H9 (cell line): ENCODE measurements at regions not wholly inside any gene's neighbourhood (a gene's known extent, or its start where the extent isn't known, plus 50 kb on each side); places are given as distances from the start of the nearest gene placed in this dataset.

Experiments
- DNase-seq: peaks from one replicate; pipeline ENCODE4 v3.0.0-alpha.2; 2017
- H2AFZ ChIP-seq: one replicate; pipeline ENCODE4 v1.6.1; 2013; ENCODE audit warnings: mild to moderate bottlenecking, low read length, control low read depth, moderate library complexity
- H2AK5ac ChIP-seq: 2 replicates; pipeline ENCODE4 v1.6.1; 2013; ENCODE audit warnings: low read length, control low read depth, mixed read lengths; ENCODE audit not compliant: insufficient read length
- H2BK120ac ChIP-seq: one replicate; pipeline ENCODE4 v1.6.1; 2013; ENCODE audit warnings: low read depth, mild to moderate bottlenecking, low read length, control low read depth, inconsistent platforms; ENCODE audit not compliant: poor library complexity, severe bottlenecking
- H2BK12ac ChIP-seq: 2 replicates; pipeline ENCODE4 v1.6.1; 2013; ENCODE audit warnings: low read length, control low read depth, mixed read lengths, low read depth; ENCODE audit not compliant: insufficient read length
- H2BK15ac ChIP-seq: 2 replicates; pipeline ENCODE4 v1.6.1; 2013; ENCODE audit warnings: low read depth, low read length, control low read depth
- H2BK20ac ChIP-seq: one replicate; pipeline ENCODE4 v1.6.1; 2013; ENCODE audit warnings: low read depth, mild to moderate bottlenecking, low read length, control low read depth, inconsistent platforms; ENCODE audit not compliant: poor library complexity, severe bottlenecking
- H2BK5ac ChIP-seq: 2 replicates; pipeline ENCODE4 v1.6.1; 2013; ENCODE audit warnings: low read length, control low read depth, mixed read lengths; ENCODE audit not compliant: insufficient read length
- H3K14ac ChIP-seq: 2 replicates; pipeline ENCODE4 v1.6.1; 2013; ENCODE audit warnings: low read length, control low read depth; ENCODE audit not compliant: insufficient read depth
- H3K18ac ChIP-seq: 2 replicates; pipeline ENCODE4 v1.6.1; 2013; ENCODE audit warnings: low read depth, mild to moderate bottlenecking, mixed read lengths, low read length, control low read depth; ENCODE audit not compliant: insufficient read length
- H3K23ac ChIP-seq: 2 replicates; pipeline ENCODE4 v1.6.1; 2013; ENCODE audit warnings: low read length, control low read depth, mixed read lengths, low read depth; ENCODE audit not compliant: insufficient read length
- H3K23me2 ChIP-seq: 2 replicates; pipeline ENCODE4 v1.6.1; 2013; ENCODE audit warnings: low read depth, mild to moderate bottlenecking, mixed read lengths, low read length, control low read depth; ENCODE audit not compliant: insufficient read length, poor library complexity, severe bottlenecking
- H3K27ac ChIP-seq: 2 replicates; pipeline ENCODE4 v1.5.1; 2013; ENCODE audit warnings: low read length, control low read depth, mixed read lengths, low read depth; ENCODE audit not compliant: insufficient read length
- H3K27me3 ChIP-seq: 2 replicates; pipeline ENCODE4 v1.6.1; 2013; ENCODE audit warnings: low read length, control low read depth, inconsistent platforms; ENCODE audit not compliant: insufficient read depth
- H3K4ac ChIP-seq: 2 replicates; pipeline ENCODE4 v1.6.1; 2013; ENCODE audit warnings: low read depth, mild to moderate bottlenecking, control low read depth, inconsistent platforms, low read length, moderate library complexity
- H3K4me1 ChIP-seq: 2 replicates; pipeline ENCODE4 v1.6.1; 2013; ENCODE audit warnings: low read length, control low read depth, inconsistent platforms; ENCODE audit not compliant: insufficient read depth
- H3K4me2 ChIP-seq: 2 replicates; pipeline ENCODE4 v1.6.1; 2013; ENCODE audit warnings: low read length, control low read depth, mixed read lengths; ENCODE audit not compliant: insufficient read length, insufficient read depth
- H3K56ac ChIP-seq: 2 replicates; pipeline ENCODE4 v1.6.1; 2013; ENCODE audit warnings: low read depth, mild to moderate bottlenecking, mixed read lengths, low read length, control low read depth; ENCODE audit not compliant: insufficient read length
- H3K79me1 ChIP-seq: 2 replicates; pipeline ENCODE4 v1.6.1; 2013; ENCODE audit warnings: low read depth, mild to moderate bottlenecking, moderate library complexity, low read length, control low read depth, inconsistent platforms; ENCODE audit not compliant: insufficient read depth, poor library complexity, severe bottlenecking
- H3K79me2 ChIP-seq: 2 replicates; pipeline ENCODE4 v1.6.1; 2013; ENCODE audit warnings: low read length, control low read depth, inconsistent platforms; ENCODE audit not compliant: insufficient read depth
- H3K9ac ChIP-seq: 2 replicates; pipeline ENCODE4 v1.6.1; 2013; ENCODE audit warnings: low read length, control low read depth, mixed read lengths; ENCODE audit not compliant: insufficient read length; ENCODE audit errors: extremely low read depth
- H3K9me3 ChIP-seq: one replicate; pipeline ENCODE4 v1.6.1; 2013; ENCODE audit warnings: low read depth, low read length, inconsistent platforms; ENCODE audit not compliant: control insufficient read depth
- H3T11ph ChIP-seq: one replicate; pipeline ENCODE4 v1.6.1; 2013; ENCODE audit warnings: mild to moderate bottlenecking, low read length, control low read depth, inconsistent platforms
- H4K20me1 ChIP-seq: one replicate; pipeline ENCODE4 v1.6.1; 2013; ENCODE audit not compliant: control insufficient read depth, insufficient read length, insufficient read depth
- H4K5ac ChIP-seq: 2 replicates; pipeline ENCODE4 v1.6.1; 2013; ENCODE audit warnings: low read depth, mild to moderate bottlenecking, mixed read lengths, low read length, control low read depth; ENCODE audit not compliant: insufficient read length
- H4K8ac ChIP-seq: replicated peaks from 2 replicates; pipeline ENCODE4 v1.6.1; 2013; ENCODE audit warnings: low read length, control low read depth, mixed read lengths, low read depth; ENCODE audit not compliant: insufficient read length
- H4K91ac ChIP-seq: 2 replicates; pipeline ENCODE4 v1.6.1; 2013; ENCODE audit warnings: low read depth, mild to moderate bottlenecking, moderate library complexity, mixed read lengths, low read length, control low read depth; ENCODE audit not compliant: insufficient read length
- H3K27ac Mint-ChIP-seq, 3 experiments: 2 replicates in 2 of 3; 3 replicates in 1 of 3; pipeline ENCODE4 v1.8.0; 2020 to 2021; ENCODE audit warnings: mixed read lengths in 3 of 3, mild to moderate bottlenecking in 1 of 3, moderate library complexity in 1 of 3
- H3K27me3 Mint-ChIP-seq: 2 replicates; pipeline ENCODE4 v1.8.0; 2021; ENCODE audit warnings: low read depth, mild to moderate bottlenecking, moderate library complexity, mixed read lengths
- H3K36me3 Mint-ChIP-seq, 3 experiments: 2 replicates in 2 of 3; 3 replicates in 1 of 3; pipeline ENCODE4 v1.8.0; 2020 to 2021; ENCODE audit warnings: low read depth in 3 of 3, mixed read lengths in 3 of 3; ENCODE audit not compliant: insufficient read depth in 1 of 3
- H3K4me1 Mint-ChIP-seq, 2 experiments: 2 replicates each; pipeline ENCODE4 v1.8.0; 2020; ENCODE audit warnings: mixed read lengths in 2 of 2
- H3K4me3 Mint-ChIP-seq, 2 experiments: 2 replicates in 1 of 2; 3 replicates in 1 of 2; pipeline ENCODE4 v1.8.0; 2020 to 2021; ENCODE audit warnings: mild to moderate bottlenecking in 2 of 2, mixed read lengths in 2 of 2, moderate library complexity in 1 of 2
- H3K9me3 Mint-ChIP-seq, 2 experiments: 2 replicates in 1 of 2; 3 replicates in 1 of 2; pipeline ENCODE4 v1.8.0; 2020; ENCODE audit warnings: mild to moderate bottlenecking in 2 of 2, mixed read lengths in 2 of 2, moderate library complexity in 1 of 2
- WGBS: extraction: QIAGEN DNeasy Blood & Tissue Kit; methylation state at CpG from one replicate; pipeline ENCODE4 v1.1.7; 2013; ENCODE audit warnings: missing lambda C conversion rate, low lambda C conversion rate, mixed read lengths; ENCODE audit not compliant: insufficient read length; ENCODE audit errors: extremely low coverage; 5-methylcytosine and 5-hydroxymethylcytosine counted together
- TF ChIP-seq, protein P1 (sequence below): fragments of 200-600 bp; sonication (generic); conservative IDR thresholded peaks from 3 replicates; pipeline ENCODE4 v1.8.0; 2021; ENCODE audit warnings: antibody characterized with exemption, mild to moderate bottlenecking

DNA sequence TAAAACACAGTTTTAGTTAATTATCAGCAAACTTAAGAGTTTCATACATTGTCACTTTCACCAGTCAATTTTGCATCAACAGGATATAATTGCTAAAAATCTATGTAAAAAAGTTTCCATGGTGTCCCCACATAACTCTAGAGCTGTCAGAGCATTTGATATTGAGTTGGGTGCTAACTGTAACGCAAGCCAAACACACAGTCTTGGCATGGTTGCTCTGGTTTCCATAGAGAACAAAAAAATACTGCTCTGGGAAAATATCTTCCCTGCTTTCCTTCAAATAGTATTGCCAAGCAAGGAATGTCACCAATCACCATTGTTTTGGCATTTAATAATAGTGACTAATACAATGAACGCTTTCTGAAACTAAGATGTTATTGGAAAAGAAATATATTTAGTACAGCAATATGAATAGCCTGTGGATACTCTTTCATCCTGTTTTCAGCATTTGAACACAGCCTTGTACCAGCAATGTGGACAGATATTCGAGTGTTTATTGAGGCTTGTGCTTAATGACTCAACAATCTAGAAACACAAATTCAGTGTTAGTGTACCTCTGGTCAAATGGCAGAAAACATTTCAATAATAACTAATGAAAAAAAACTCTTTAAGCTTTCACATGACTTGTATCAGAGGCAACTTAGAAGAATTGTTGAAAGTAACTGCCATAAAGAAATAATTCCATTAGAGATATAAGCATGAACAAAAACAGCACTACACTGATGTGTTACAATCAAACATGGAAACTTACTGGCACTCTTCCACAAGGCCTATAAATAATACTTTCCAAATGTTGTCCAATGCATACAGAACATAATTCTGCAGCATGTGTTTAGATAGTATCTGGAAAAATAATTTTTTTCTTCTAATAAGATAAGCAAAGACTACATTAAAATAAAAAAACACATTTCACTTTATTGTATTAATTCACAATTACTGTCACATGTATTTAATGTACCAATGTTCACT is 1469.5 kb upstream of the CELF2 start:
- Histone ChIP-seq H4K91ac (no peak overlapping the region), H3K9me3 (no peaks in the 10 kb centered on the region), H3K79me2 (no peaks in the 10 kb centered on the region), H3K79me1 (no peaks in the 10 kb centered on the region), H3K23me2 (no peaks in the 10 kb centered on the region), H3K4me1 (no peaks in the 10 kb centered on the region), H3K18ac (no peak overlapping the region), H2BK20ac (no peak overlapping the region), H3K56ac (no peak overlapping the region), H3K9ac (no peak overlapping the region), H2AK5ac (no peak overlapping the region), H2BK120ac (no peak overlapping the region), H3K27ac (no peak overlapping the region), H2AFZ (no peak overlapping the region), H3K4me2 (no peak overlapping the region), H2BK15ac (no peak overlapping the region), H3K27me3 (no peaks in the 10 kb centered on the region), H3K14ac (no peak overlapping the region), H4K8ac (no peak overlapping the region), H3K23ac (no peak overlapping the region), H3K4ac (no peak overlapping the region), H2BK5ac (no peak overlapping the region), H4K20me1 (no peaks in the 10 kb centered on the region), H3T11ph (no peak overlapping the region), H2BK12ac (no peak overlapping the region), H4K5ac (no peak overlapping the region)
- no peaks in the 10 kb centered on the region for H3K27me3 Mint-ChIP-seq
- no CpG with 5 or more reads among the region's 3 CpGs for WGBS
- H3K36me3 Mint-ChIP-seq: peaks cover 6 to 24% (median 8%) of the 10 kb centered on the region in 3 experiments
- H3K27ac Mint-ChIP-seq: no peak overlapping the region
- peaks cover 18 to 22% of the 10 kb centered on the region in 2 experiments for H3K4me1 Mint-ChIP-seq
- TF ChIP-seq, protein P1, sequence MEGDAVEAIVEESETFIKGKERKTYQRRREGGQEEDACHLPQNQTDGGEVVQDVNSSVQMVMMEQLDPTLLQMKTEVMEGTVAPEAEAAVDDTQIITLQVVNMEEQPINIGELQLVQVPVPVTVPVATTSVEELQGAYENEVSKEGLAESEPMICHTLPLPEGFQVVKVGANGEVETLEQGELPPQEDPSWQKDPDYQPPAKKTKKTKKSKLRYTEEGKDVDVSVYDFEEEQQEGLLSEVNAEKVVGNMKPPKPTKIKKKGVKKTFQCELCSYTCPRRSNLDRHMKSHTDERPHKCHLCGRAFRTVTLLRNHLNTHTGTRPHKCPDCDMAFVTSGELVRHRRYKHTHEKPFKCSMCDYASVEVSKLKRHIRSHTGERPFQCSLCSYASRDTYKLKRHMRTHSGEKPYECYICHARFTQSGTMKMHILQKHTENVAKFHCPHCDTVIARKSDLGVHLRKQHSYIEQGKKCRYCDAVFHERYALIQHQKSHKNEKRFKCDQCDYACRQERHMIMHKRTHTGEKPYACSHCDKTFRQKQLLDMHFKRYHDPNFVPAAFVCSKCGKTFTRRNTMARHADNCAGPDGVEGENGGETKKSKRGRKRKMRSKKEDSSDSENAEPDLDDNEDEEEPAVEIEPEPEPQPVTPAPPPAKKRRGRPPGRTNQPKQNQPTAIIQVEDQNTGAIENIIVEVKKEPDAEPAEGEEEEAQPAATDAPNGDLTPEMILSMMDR: no peak
- peaks cover 14% of the 10 kb centered on the region in 2 experiments for H3K9me3 Mint-ChIP-seq
- no peak overlapping the region for H3K4me3 Mint-ChIP-seq
- no peak for DNase-seq
